GM10266 (cell line): ENCODE measurements at regions not wholly inside any gene's neighbourhood (a gene's known extent, or its start where the extent isn't known, plus 50 kb on each side); places are given as distances from the start of the nearest gene placed in this dataset.

Experiments used
- DNase-seq: peaks from one replicate; pipeline ENCODE4 v3.0.0; 2012; ENCODE audit errors: extremely low spot score
- TF ChIP-seq, protein P1 (sequence below): IDR thresholded peaks from 2 replicates; pipeline ENCODE4 v1.5.1; 2012; ENCODE audit warnings: mild to moderate bottlenecking, low read depth; ENCODE audit not compliant: control insufficient read depth, insufficient read depth; ENCODE audit errors: missing control alignments

DNA sequence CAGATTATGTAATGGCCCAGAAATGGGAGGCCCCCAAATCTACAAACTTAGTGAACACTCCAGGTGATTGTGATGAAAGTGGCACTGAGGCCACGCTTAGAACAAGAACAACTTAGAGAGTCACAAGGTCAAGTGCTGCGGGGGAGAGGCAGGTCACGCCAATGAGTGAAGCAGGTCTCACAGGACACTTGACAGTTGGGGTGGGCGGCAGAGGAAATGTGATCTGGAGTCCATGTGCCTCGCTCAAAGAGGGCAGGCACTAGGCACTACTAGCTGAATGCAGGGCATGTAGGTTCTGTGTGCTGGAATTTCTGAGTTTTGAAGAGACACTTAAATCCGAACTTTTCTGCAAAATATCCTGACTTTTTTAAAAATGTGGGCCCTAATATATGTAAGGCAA lies 193.2 kb upstream of the RORB start:
- no peak for DNase-seq
- TF ChIP-seq, protein P1, sequence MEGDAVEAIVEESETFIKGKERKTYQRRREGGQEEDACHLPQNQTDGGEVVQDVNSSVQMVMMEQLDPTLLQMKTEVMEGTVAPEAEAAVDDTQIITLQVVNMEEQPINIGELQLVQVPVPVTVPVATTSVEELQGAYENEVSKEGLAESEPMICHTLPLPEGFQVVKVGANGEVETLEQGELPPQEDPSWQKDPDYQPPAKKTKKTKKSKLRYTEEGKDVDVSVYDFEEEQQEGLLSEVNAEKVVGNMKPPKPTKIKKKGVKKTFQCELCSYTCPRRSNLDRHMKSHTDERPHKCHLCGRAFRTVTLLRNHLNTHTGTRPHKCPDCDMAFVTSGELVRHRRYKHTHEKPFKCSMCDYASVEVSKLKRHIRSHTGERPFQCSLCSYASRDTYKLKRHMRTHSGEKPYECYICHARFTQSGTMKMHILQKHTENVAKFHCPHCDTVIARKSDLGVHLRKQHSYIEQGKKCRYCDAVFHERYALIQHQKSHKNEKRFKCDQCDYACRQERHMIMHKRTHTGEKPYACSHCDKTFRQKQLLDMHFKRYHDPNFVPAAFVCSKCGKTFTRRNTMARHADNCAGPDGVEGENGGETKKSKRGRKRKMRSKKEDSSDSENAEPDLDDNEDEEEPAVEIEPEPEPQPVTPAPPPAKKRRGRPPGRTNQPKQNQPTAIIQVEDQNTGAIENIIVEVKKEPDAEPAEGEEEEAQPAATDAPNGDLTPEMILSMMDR: no peak

DNA sequence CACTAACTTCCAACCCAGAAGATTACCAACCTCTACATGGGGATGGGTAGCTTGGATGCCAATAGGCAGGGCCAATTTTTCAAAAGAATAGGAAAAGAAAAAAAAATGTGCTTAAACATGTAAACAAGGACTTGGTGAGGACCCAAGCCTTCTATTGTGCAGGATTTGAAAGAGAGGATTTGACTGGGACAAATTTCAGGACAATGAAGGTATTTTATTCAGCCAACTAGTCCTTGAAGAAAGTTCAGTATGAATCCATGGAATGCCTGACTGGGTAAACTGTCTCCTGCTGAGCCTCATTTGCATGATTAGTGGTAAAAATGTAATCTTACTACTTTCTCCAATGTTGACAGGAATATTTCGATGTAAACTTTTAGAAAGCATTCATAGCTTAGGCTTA lies 192.5 kb upstream of the RORB start:
- DNase-seq: no peak
- TF ChIP-seq, protein P1: no peak

DNA sequence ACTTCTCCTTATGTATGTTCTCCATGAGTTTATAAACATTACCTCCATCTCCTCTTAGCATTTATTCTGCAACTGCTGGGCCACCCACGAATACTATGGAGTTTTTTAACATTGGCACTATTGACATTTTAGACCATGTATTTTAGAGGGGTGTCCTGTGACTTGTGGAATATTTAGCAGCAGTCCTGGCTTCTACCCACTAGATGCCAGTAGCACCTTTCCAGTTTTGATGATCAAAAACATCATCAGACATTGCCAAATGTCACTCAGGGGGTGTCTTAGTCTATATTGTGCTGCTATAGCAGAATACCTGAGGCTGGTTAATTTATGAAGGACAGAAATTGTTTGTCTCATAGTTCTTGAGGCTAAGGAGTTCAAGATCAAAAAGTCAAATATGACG lies 187.5 kb upstream of the RORB start:
- TF ChIP-seq, protein P1: no peak
- no peak for DNase-seq

DNA sequence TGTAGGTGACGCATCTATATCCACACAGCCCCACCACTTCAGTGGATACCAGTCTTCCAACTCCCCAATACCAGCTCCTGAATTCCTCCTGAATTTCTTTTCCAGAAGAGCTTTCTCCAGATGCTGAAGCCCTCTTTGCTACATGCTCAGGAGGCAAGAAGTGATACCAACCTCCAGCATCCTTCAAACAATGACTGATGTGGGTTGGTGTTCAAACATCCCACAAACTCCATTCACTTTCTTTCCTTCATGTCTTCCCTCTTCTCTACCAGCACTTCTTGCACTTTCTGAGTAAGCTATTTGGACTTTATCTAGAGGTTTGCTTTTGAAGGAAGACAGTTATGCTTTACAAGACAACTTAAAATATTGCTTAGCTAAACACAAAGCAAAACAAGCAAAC lies 179.9 kb upstream of the RORB start:
- TF ChIP-seq, protein P1: no peak
- no peak for DNase-seq

DNA sequence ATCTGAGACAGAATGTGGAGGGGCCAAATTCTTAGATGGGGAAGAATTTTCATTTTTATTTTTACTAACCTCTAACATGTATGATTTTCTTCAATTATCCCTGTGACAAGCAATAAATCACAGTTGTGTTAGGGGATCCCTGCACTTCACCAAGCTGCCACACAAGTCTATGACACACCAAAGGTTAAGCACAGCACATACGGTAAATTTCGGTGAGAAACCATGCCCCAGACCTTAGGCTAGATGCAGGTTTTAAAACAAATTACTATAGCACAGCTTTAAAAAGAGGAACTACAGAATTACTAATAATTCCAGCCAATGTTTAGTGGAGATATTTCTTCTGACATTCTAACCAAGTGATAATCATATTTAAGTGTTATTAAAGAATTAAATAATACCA lies 175.7 kb upstream of the RORB start:
- no peak for DNase-seq
- TF ChIP-seq, protein P1: no peak

DNA sequence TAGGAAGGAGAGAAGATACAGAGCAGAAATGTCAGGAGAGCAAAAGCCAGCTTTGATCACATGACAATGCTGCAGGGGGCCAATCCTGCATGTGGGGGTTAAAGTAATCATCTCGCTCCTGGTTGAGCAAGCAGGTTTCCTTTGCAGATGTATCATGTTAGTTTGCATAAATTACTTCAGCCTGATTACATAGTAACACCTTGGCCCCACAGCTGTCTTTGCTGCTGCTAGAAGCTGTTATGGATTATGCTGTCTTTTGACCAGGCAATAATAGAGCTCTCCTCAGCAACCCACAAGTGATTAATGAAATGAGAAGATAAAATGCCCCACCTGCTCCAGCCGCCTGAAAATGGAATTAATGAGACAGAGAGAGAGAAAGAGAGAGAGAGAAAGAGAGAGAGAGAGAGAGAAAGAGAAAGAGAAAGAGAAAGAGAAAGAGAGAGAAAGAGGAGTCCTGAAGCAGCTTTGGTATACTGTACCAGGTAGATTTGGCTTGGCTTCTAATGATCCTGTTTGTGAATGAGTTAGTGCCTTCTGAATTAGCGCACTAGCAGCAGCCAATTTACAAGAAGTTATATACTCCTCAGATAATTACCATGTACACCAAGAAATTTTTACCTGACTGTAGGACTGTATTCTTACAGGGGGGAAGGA lies 174.3 kb upstream of the RORB start:
- DNase-seq: no peak
- TF ChIP-seq, protein P1: no peak

DNA sequence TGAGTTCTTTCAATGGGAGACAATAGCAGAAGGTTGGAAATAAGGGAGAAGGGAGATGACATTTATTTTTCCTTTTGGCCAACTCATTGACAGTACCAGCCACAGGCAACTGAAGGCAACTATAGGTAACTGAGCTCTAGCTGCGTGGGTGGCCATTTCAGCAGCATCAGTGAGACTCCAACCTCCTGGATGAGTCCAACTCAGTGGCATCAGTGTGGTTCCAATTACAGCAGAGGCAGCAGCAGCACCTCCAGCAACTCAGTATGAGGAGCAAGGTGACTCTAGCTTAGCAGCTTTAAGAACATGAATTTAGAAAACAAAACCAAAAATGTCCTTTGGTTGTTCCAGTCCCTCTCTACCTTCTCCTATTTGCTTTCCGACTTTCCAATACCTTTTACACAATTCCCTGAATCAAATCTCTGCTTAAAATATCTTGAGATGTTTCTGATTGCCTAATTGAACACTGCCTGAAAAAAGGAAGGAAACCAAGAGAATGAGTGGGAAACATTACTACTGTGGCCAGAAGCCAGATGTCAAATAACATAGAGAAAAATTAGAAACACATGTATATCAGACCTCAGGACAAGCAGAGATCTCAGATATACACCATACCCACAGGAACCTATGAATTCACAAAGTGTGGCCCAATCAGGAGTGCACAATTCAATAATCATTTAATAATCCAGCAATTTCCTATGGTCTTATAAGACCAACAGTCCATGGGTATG lies 166.5 kb upstream of the RORB start:
- TF ChIP-seq, protein P1: no peak
- no peak for DNase-seq
